SKM-1 treated with dmso at 0.1 percent for 144 hours (cell line): ENCODE measurements at regions not wholly inside any gene's neighbourhood (a gene's known extent, or its start where the extent isn't known, plus 50 kb on each side); places are given as distances from the start of the nearest gene placed in this dataset.

ENCODE experiments used
- DNase-seq: peaks from one replicate; lab custom pipeline; 2025; ENCODE audit not compliant: unreplicated experiment; lab: John Stamatoyannopoulos, UW

GRCh38 chr1:4268262-4268888 lies 368.3 kb upstream of the C1orf174 start:
- no peak for DNase-seq

GRCh38 chr1:4268889-4269284 lies 368.8 kb upstream of the C1orf174 start:
- no peak for DNase-seq

DNA sequence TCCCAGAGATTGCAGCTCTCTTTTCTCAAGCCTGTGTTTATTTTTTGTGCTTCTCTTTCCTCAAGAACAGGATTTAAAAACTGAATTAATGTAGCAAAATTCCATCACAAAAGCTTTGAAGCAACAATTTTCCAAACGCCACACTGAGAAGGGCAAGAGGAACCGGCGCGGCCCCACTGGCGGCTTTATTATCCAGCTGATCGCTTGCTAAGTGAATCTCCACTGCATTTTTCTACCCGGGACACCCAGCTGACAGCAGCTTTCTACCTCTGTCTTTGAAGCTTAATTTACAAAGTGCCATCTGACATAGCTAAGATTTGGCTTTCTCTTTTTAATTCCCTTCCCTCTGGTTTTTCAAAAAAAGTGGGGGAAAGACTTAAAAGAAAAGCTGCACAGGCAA lies 369.3 kb upstream of the C1orf174 start:
- no peak for DNase-seq

DNA sequence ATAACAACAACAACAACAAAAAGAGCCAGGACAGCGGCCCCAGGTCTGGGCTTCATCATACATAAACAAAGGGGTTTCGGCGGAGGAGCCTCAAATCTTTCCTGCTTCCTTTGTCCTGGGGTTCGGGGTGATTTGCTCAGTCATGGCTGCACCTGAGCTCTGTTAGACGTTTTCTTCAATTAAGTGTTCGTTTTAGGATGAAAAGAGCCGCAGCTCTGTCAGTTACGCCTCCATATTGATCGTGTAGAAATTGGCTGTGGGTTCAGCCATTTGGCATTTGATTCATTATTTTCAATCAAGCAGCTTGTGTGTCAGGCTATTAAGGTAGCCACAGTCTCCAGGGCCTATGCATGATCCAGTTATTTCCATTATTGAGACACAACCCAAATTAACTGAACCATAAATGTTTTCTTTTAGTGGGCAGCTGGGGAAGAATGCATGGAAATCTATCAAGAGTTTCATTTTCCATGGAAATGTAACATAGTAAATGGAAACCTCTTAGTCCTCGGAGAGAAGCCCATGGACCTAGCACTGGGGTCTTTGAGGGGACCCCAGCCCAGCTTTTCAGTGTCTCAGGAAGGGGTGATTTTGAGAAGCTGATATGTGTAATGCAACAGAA lies 370.0 kb upstream of the C1orf174 start:
- no peak for DNase-seq

GRCh38 chr1:4270651-4271337 lies 370.7 kb upstream of the C1orf174 start:
- DNase-seq, result no peak

DNA sequence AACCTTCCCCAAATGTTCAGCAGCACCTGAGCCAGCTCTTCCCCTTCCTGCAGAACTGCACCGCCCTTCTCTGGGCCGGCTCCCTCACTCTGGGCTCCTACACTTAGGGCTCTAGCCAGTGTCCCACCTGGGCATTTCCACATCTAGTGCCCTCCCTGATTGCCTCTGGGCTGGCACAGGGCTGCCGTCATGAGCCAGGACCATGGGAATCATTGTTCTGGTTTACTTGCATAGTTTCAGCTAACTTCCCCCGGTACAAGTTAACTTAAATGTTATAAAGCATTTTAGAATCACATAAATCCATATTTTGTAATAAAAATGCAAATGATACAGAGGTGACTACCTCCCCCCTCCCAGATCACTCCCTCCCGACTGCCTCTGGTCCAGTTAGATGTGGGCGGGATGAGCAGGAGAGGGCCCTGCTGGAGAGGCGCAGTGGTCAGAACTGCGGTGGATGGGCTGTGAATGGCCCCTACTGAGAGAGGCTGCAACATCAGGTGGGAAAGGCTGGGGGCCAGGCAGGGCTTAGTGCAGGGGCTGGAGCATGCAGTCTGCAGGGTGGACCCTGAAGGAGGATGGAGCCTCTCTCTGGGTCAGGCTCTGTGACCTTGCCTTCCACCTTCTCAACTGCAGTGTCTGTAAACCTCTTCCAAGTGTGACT lies 371.4 kb upstream of the C1orf174 start:
- no peak for DNase-seq

DNA sequence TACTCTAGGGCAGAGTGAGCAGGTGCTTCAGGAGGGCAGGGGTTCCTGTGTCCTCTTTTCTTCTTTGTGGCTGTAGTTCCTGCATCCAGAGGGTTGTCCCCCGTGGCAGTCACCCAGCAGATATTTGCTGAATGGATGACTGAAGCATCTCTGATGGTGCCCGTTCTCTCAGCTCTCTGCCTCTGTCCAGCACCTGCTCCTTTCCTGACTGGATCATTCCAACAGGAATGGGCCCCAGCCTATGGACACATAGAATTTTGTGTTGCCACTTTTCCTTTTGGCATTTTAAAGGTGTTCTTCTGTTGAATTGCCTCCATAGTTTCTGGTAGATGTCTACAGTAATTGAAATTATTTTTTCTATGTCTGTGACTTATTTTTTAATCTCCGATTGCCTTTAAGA lies 372.5 kb upstream of the C1orf174 start:
- DNase-seq, result no peak

DNA sequence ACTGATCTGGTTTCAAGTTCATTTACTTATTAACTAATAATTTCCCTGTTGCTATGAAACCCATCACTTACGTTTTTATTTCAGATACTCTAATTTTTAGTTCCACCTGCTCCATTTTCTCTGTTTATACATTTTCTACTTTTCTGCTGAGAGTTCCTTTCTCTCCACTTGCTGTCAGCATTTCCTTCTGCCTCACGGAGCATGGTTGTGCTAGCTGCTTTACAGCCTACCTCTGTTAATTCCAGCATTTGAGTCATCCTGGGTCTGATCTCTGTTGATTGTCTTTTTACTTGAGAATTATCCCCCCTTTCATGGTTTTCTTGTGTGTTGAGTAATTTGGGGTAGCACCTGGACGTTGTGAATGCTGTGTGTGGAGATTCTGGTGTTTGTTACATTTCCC lies 373.2 kb upstream of the C1orf174 start:
- DNase-seq, result no peak

DNA sequence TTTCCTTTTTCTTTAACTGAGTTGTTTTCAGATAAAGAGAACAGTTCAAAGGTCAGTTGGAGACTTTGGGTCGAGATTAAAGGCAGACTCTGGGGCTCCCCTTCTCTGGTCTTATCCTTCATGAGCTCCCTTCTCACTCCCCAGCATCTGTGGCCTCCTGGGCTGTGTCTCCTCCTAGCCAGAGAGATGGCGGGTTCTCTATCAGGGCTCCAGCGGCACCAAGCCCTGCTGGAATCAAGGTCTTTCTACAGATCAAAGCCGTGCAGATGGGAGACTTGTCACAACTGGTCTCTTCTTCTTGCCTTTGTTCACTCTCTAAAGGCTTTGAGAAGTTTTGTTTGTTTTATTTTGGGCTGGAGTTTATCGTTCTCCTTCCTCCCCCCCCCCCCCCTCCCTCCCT lies 373.7 kb upstream of the C1orf174 start:
- DNase-seq, result no peak

GRCh38 chr1:4275083-4275482 lies 375.0 kb upstream of the C1orf174 start:
- DNase-seq, result no peak

GRCh38 chr1:4276238-4276637 lies 376.2 kb upstream of the C1orf174 start:
- no peak for DNase-seq

GRCh38 chr1:4277598-4277997 lies 376.8 kb upstream of the AJAP1 start:
- DNase-seq, result no peak

DNA sequence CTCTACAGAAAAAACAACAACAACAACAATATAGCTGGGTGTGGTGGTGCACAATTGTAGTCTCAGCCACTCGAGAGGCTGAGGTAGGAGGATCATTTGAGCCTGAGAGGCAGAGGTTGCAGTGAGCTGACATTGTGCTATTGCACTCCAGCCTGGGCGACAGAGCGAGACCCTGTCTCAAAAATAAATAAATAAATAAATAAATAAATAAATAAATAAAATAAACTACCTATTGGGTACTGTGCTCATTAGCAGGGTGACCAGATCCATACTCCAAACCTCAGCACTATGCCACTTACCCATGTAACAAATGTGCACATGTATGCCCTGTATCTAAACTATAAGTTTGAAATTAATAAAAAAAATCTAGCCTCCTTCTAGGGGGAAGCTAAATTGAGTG lies 369.4 kb upstream of the AJAP1 start:
- no peak for DNase-seq

- no peak for DNase-seq
These were observed 361.5 kb upstream of the AJAP1 start for GRCh38 chr1:4292861-4293260.

- no peak for DNase-seq
These were observed 355.9 kb upstream of the AJAP1 start for GRCh38 chr1:4298361-4299083.

DNA sequence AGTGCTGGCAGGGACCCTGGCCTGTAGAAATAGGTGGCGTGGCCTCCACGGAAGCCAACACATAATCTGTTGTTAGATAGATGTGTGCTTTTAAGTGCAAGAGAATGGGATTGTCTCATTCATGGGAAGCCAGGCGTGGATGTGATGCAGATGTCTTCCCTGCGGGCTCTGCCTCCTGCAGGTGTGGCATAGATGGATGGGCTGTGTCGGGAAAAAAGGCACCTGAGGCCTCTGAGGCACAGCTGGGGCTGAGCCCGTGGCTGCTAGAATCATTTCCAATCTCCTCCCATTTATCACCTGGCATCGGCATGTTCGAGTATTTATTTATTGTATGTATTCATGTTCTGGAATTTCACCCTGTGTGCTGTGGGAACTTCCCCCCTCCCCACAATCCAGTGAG lies 353.4 kb upstream of the AJAP1 start:
- no peak for DNase-seq

DNA sequence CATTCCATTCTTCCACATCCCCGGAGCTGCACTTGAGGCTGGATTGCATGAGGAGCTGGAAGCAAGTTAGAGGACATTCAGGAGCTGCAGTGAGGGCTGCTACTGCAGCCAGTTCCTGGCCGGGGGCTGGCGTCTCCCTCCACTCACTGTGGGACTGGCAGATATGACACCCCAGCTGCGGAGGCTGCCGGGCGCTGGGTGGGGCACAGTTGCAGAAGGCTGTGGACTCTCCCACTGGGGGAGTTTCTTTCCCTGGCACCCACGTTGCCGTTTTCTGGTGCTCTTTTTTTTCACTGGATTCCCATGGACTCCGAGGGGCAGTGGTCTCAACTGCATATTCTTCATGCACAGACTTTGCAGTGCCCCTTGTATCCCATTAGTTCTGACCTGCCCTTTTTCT lies 351.1 kb upstream of the AJAP1 start:
- no peak for DNase-seq

GRCh38 chr1:4305526-4306301 lies 348.7 kb upstream of the AJAP1 start:
- no peak for DNase-seq

- no peak for DNase-seq
These were observed 347.6 kb upstream of the AJAP1 start for GRCh38 chr1:4306559-4307467.

DNA sequence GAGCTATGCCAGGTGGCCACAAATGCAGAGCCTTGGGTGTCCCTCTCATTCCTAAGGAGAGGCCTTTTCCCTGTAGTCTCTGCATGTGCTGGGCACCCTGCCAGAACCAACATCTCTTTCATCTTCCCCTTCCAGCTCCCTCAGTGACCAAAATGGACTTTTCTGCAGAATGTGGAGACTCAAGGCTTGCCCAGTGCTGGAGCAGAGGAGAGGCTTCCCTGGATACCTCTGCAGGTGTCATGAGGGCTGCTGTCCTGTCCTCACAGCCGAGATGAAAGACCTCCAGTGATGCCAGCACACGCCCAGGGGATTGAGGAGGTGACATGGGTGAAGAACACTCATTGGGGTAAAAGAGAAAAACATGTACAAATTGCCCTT lies 347.0 kb upstream of the AJAP1 start:
- DNase-seq, result no peak
